SK-N-SH (cell line): ENCODE measurements at regions not wholly inside any gene's neighbourhood (a gene's known extent, or its start where the extent isn't known, plus 50 kb on each side); places are given as distances from the start of the nearest gene placed in this dataset.
"Not testable (repeated sequence)": the region's sequence is repeated elsewhere in the genome, so short reads cannot be mapped to it uniquely, and the experiment has no call there.

ENCODE experiments used
- CTCF ChIP-seq: fragments of 200-600 bp; sonication (generic); IDR thresholded peaks from 2 replicates; pipeline ENCODE4 v1.6.1; 2017; ENCODE audit warnings: antibody characterized with exemption, mild to moderate bottlenecking, moderate library complexity
- MAX ChIP-seq: IDR thresholded peaks from 2 replicates; pipeline ENCODE4 v1.4.0; 2012; ENCODE audit warnings: low read depth
- MEF2A ChIP-seq: IDR thresholded peaks from 2 replicates; pipeline ENCODE4 v1.4.0; 2012; ENCODE audit warnings: low read depth, borderline replicate concordance
- MXI1 ChIP-seq: IDR thresholded peaks from 2 replicates; pipeline ENCODE4 v1.6.1; 2012; ENCODE audit warnings: mild to moderate bottlenecking, low read depth, low read length, improper control_type of control experiment
- NRF1 ChIP-seq: IDR thresholded peaks from 2 replicates; pipeline ENCODE4 v1.6.1; 2012; ENCODE audit warnings: low read depth, mild to moderate bottlenecking, low read length
- POLR2AphosphoS5 ChIP-seq: IDR thresholded peaks from 2 replicates; pipeline ENCODE4 v1.6.1; 2012; ENCODE audit warnings: low read depth, low read length
- REST ChIP-seq: IDR thresholded peaks from 2 replicates; pipeline ENCODE4 v1.6.1; 2012; ENCODE audit warnings: mild to moderate bottlenecking, low read depth, low read length, moderate library complexity
- USF2 ChIP-seq: fragments of 150-350 bp; IDR thresholded peaks from 2 replicates; pipeline ENCODE4 v1.6.1; 2017; ENCODE audit warnings: antibody characterized with exemption, low read length, low read depth, borderline replicate concordance

- not testable (repeated sequence) for TF ChIP-seq CTCF, MAX, MEF2A, MXI1, USF2, POLR2AphosphoS5, NRF1, REST
These were observed 320.9 kb upstream of the SETBP1 start for GRCh38 chr18:44359741-44360140.
